ENCODE measurements at regions not wholly inside any gene's neighbourhood (a gene's known extent, or its start where the extent isn't known, plus 50 kb on each side); places are given as distances from the start of the nearest gene placed in this dataset.

GRCh38 chr5:67815455-67816391 is 399.8 kb upstream of the PIK3R1 start:
- Histone ChIP-seq H3K27ac (replicated peaks; ENCODE audit: low read length) (no peak overlapping the region), H3K18ac (ENCODE audit: low read length) (no peak overlapping the region), H4K8ac (ENCODE audit: low read depth, low read length) (no peak overlapping the region), H3K4ac (ENCODE audit: low read length) (no peak overlapping the region), H2BK5ac (ENCODE audit: low read length) (no peak overlapping the region), H2AK5ac (ENCODE audit: low read depth, low read length) (no peak overlapping the region), H3K9me3 (replicated peaks in 1 of 2; ENCODE audit: control insufficient read depth in 2 of 2, insufficient read depth in 1 of 2, low read depth in 1 of 2, low read length in 2 of 2) (no peaks in the 10 kb centered on the region), H2BK120ac (ENCODE audit: low read depth, low read length) (no peak overlapping the region), H3K4me1 (ENCODE audit: control insufficient read depth in 2 of 2, insufficient read depth in 1 of 2, low read depth in 1 of 2, low read length in 2 of 2) (peaks cover 1 to 2% of the 10 kb centered on the region in 2 donors), H2BK12ac (ENCODE audit: low read length) (no peak overlapping the region), H3K27me3 (ENCODE audit: control insufficient read depth in 3 of 3, insufficient read depth in 3 of 3, low read depth in 1 of 3, low read length in 3 of 3) (no peaks in the 10 kb centered on the region), H2AFZ (ENCODE audit: low read length) (no peak overlapping the region), H3K36me3 (replicated peaks in 1 of 2; ENCODE audit: control insufficient read depth in 2 of 2, insufficient read depth in 2 of 2, low read length in 2 of 2) (no peaks in the 10 kb centered on the region), H3K79me1 (ENCODE audit: low read depth, low read length) (no peaks in the 10 kb centered on the region), H2BK15ac (ENCODE audit: low read length) (no peak overlapping the region), H3K23ac (ENCODE audit: low read depth, low read length, poor library complexity) (no peak overlapping the region), H3K14ac (ENCODE audit: low read length) (no peak overlapping the region), H4K91ac (ENCODE audit: low read depth, low read length, poor library complexity) (no peak overlapping the region), H3K4me2 (ENCODE audit: insufficient read depth, low read length, poor library complexity, severe bottlenecking) (no peak overlapping the region), H3K4me3 (ENCODE audit: low read length in 2 of 2) (no peak overlapping the region), H3K9ac (ENCODE audit: low read depth, low read length, poor library complexity) (no peak overlapping the region)
- DNase-seq (ENCODE audit: low spot score): no peak
- WGBS, 2 donors (ENCODE audit: extremely low coverage in 2 of 2, insufficient read length in 2 of 2, insufficient replicate concordance in 1 of 2): no CpG with 5 or more reads among the region's 10 CpGs

- Histone ChIP-seq H3K18ac (ENCODE audit: low read length) (no peak overlapping the region), H3K4me3 (ENCODE audit: low read length in 2 of 2) (no peak overlapping the region), H4K91ac (ENCODE audit: low read depth, low read length, poor library complexity) (no peak overlapping the region), H2BK120ac (ENCODE audit: low read depth, low read length) (no peak overlapping the region), H3K4me2 (ENCODE audit: insufficient read depth, low read length, poor library complexity, severe bottlenecking) (no peak overlapping the region), H2BK15ac (ENCODE audit: low read length) (no peak overlapping the region), H3K79me1 (ENCODE audit: low read depth, low read length) (no peaks in the 10 kb centered on the region), H2AK5ac (ENCODE audit: low read depth, low read length) (no peak overlapping the region), H3K9ac (ENCODE audit: low read depth, low read length, poor library complexity) (no peak overlapping the region), H3K4me1 (ENCODE audit: control insufficient read depth in 2 of 2, insufficient read depth in 1 of 2, low read depth in 1 of 2, low read length in 2 of 2) (peaks cover 1 to 2% of the 10 kb centered on the region in 2 donors), H3K23ac (ENCODE audit: low read depth, low read length, poor library complexity) (no peak overlapping the region), H4K8ac (ENCODE audit: low read depth, low read length) (no peak overlapping the region), H2AFZ (ENCODE audit: low read length) (no peak overlapping the region), H3K9me3 (replicated peaks in 1 of 2; ENCODE audit: control insufficient read depth in 2 of 2, insufficient read depth in 1 of 2, low read depth in 1 of 2, low read length in 2 of 2) (no peaks in the 10 kb centered on the region), H3K4ac (ENCODE audit: low read length) (no peak overlapping the region), H3K27ac (replicated peaks; ENCODE audit: low read length) (no peak overlapping the region), H2BK12ac (ENCODE audit: low read length) (no peak overlapping the region), H3K14ac (ENCODE audit: low read length) (no peak overlapping the region), H2BK5ac (ENCODE audit: low read length) (no peak overlapping the region), H3K36me3 (replicated peaks in 1 of 2; ENCODE audit: control insufficient read depth in 2 of 2, insufficient read depth in 2 of 2, low read length in 2 of 2) (no peaks in the 10 kb centered on the region), H3K27me3 (ENCODE audit: control insufficient read depth in 3 of 3, insufficient read depth in 3 of 3, low read depth in 1 of 3, low read length in 3 of 3) (no peaks in the 10 kb centered on the region)
- DNase-seq (ENCODE audit: low spot score): no peak
- no CpG with 5 or more reads among the region's 3 CpGs for WGBS, 2 donors (ENCODE audit: extremely low coverage in 2 of 2, insufficient read length in 2 of 2, insufficient replicate concordance in 1 of 2)
Measured at GRCh38 chr5:67814569-67815311, 400.8 kb upstream of the PIK3R1 start.

DNA sequence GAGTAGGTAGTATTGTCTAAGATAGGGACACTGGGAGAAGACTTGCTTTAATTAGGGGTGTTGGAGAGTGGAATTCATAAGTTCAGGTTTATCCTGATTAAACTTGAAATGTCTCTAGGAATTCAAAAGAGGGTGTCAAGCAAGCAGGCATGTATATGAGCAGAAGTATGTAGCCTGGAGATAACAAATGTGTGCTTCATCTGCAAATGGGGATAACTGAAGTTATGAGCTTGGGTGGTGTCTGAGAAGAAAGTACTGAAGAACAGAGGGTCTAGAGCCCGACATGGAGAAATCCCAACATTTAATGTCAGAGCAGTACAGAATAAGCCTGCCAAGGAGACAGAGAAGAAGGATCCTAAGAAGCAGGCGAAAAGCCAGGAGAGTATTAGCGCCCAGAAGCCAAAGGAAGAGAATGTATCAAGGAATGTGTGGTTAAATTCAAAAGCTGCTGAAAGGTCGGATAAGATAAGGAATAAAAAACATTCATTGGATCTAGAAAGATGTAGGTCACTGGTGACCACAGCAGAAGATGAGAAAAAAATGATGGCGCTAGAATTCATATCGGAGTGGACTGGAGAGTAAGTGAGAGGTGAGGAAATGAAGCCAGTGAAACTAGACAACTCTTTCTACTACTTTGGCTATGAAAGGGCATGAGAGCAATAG is 401.5 kb upstream of the PIK3R1 start:
- no peak overlapping the region for H4K91ac ChIP-seq (ENCODE audit: low read depth, low read length, poor library complexity)
- no peak overlapping the region for H3K4me3 ChIP-seq (ENCODE audit: low read length in 2 of 2)
- H3K4me1 ChIP-seq (ENCODE audit: control insufficient read depth in 2 of 2, insufficient read depth in 1 of 2, low read depth in 1 of 2, low read length in 2 of 2): peaks cover 1 to 2% of the 10 kb centered on the region in 2 donors
- no peak overlapping the region for H3K23ac ChIP-seq (ENCODE audit: low read depth, low read length, poor library complexity)
- H3K36me3 ChIP-seq (replicated peaks in 1 of 2; ENCODE audit: control insufficient read depth in 2 of 2, insufficient read depth in 2 of 2, low read length in 2 of 2): no peaks in the 10 kb centered on the region
- no peaks in the 10 kb centered on the region for H3K79me1 ChIP-seq (ENCODE audit: low read depth, low read length)
- H2BK15ac ChIP-seq (ENCODE audit: low read length): no peak overlapping the region
- no CpG with 5 or more reads among the region's 6 CpGs for WGBS, 2 donors (ENCODE audit: extremely low coverage in 2 of 2, insufficient read length in 2 of 2, insufficient replicate concordance in 1 of 2)
- no peak for DNase-seq (ENCODE audit: low spot score)
- H2AFZ ChIP-seq (ENCODE audit: low read length): no peak overlapping the region
- H3K14ac ChIP-seq (ENCODE audit: low read length): no peak overlapping the region
- H3K4me2 ChIP-seq (ENCODE audit: insufficient read depth, low read length, poor library complexity, severe bottlenecking): no peak overlapping the region
- H2BK120ac ChIP-seq (ENCODE audit: low read depth, low read length): no peak overlapping the region
- no peak overlapping the region for H3K9ac ChIP-seq (ENCODE audit: low read depth, low read length, poor library complexity)
- no peaks in the 10 kb centered on the region for H3K9me3 ChIP-seq (replicated peaks in 1 of 2; ENCODE audit: control insufficient read depth in 2 of 2, insufficient read depth in 1 of 2, low read depth in 1 of 2, low read length in 2 of 2)
- H3K18ac ChIP-seq (ENCODE audit: low read length): no peak overlapping the region
- no peak overlapping the region for H3K4ac ChIP-seq (ENCODE audit: low read length)
- H2AK5ac ChIP-seq (ENCODE audit: low read depth, low read length): no peak overlapping the region
- no peak overlapping the region for H3K27ac ChIP-seq (replicated peaks; ENCODE audit: low read length)
- no peaks in the 10 kb centered on the region for H3K27me3 ChIP-seq (ENCODE audit: control insufficient read depth in 3 of 3, insufficient read depth in 3 of 3, low read depth in 1 of 3, low read length in 3 of 3)
- no peak overlapping the region for H2BK12ac ChIP-seq (ENCODE audit: low read length)
- no peak overlapping the region for H2BK5ac ChIP-seq (ENCODE audit: low read length)
- H4K8ac ChIP-seq (ENCODE audit: low read depth, low read length): no peak overlapping the region

DNA sequence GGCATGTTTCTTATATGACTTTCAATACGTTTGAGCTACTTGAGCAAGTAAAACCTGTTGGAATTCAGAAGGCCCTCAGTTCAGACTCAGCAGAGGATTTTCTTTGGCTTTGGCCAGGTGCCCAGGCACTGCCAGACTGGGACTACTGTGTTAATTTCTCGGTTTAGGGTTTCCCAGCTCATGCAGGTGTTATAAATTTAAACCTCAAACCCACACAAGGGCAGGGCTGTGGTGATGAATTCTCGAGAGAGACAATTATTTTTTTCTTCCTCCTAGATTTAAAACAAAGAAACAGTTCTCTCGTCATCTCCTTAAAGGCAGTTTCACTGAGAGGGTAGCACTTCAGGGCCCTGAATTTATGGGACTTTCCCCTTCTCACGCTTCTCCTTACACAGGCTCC is 406.0 kb upstream of the PIK3R1 start:
- Histone ChIP-seq H4K8ac (ENCODE audit: low read depth, low read length) (no peak overlapping the region), H2AK5ac (ENCODE audit: low read depth, low read length) (no peak overlapping the region), H2BK5ac (ENCODE audit: low read length) (no peak overlapping the region), H2BK15ac (ENCODE audit: low read length) (no peak overlapping the region), H2AFZ (ENCODE audit: low read length) (no peak overlapping the region), H3K23ac (ENCODE audit: low read depth, low read length, poor library complexity) (no peak overlapping the region), H3K4me3 (ENCODE audit: low read length in 2 of 2) (no peak overlapping the region), H3K79me1 (ENCODE audit: low read depth, low read length) (no peaks in the 10 kb centered on the region), H3K36me3 (replicated peaks in 1 of 2; ENCODE audit: control insufficient read depth in 2 of 2, insufficient read depth in 2 of 2, low read length in 2 of 2) (no peaks in the 10 kb centered on the region), H3K18ac (ENCODE audit: low read length) (no peak overlapping the region), H2BK120ac (ENCODE audit: low read depth, low read length) (no peak overlapping the region), H3K14ac (ENCODE audit: low read length) (no peak overlapping the region), H2BK12ac (ENCODE audit: low read length) (no peak overlapping the region), H3K9ac (ENCODE audit: low read depth, low read length, poor library complexity) (no peak overlapping the region), H3K27me3 (ENCODE audit: control insufficient read depth in 3 of 3, insufficient read depth in 3 of 3, low read depth in 1 of 3, low read length in 3 of 3) (no peaks in the 10 kb centered on the region), H3K9me3 (replicated peaks in 1 of 2; ENCODE audit: control insufficient read depth in 2 of 2, insufficient read depth in 1 of 2, low read depth in 1 of 2, low read length in 2 of 2) (no peaks in the 10 kb centered on the region), H3K27ac (replicated peaks; ENCODE audit: low read length) (no peak overlapping the region), H4K91ac (ENCODE audit: low read depth, low read length, poor library complexity) (no peak overlapping the region), H3K4me2 (ENCODE audit: insufficient read depth, low read length, poor library complexity, severe bottlenecking) (no peak overlapping the region), H3K4ac (ENCODE audit: low read length) (no peak overlapping the region), H3K4me1 (ENCODE audit: control insufficient read depth in 2 of 2, insufficient read depth in 1 of 2, low read depth in 1 of 2, low read length in 2 of 2) (peaks cover 8 to 11% of the 10 kb centered on the region in 2 donors)
- WGBS, 2 donors (ENCODE audit: extremely low coverage in 2 of 2, insufficient read length in 2 of 2, insufficient replicate concordance in 1 of 2): no CpG with 5 or more reads among the region's 5 CpGs
- no peak for DNase-seq (ENCODE audit: low spot score)
